Dedifferentiated amniotic fluid mesenchymal stem cell (primary cell): ENCODE measurements at regions not wholly inside any gene's neighbourhood (a gene's known extent, or its start where the extent isn't known, plus 50 kb on each side); places are given as distances from the start of the nearest gene placed in this dataset.
"Not testable (repeated sequence)": the region's sequence is repeated elsewhere in the genome, so short reads cannot be mapped to it uniquely, and the experiment has no call there.

Source experiments
- DNase-seq: peaks from one replicate; pipeline ENCODE4 v3.0.0-alpha.2; 2016; ENCODE audit errors: extremely low spot score

DNA sequence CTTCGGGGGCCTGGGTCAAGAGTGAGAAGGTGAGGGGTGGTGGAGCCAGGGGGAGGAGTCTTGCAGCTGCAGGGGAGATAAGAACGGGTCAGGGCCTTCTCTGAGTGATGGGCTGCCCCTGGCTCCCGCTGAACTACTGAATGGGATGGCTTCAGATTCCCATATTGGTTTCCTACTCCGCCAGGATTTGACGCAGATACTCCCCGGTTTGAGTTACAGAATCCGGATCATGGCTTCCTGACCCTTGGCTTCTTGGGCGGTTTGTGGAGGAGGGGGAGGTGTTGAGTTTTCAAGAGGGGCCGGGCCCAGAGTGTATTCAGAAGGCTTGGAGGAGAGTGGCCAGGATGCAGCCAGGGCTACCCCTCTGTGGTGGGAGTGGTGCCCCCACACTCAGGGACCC is 119.9 kb upstream of the ATP2B2 start:
- no peak for DNase-seq

- DNase-seq: no peak
Measured at GRCh38 chr3:10627884-10628572, 122.6 kb upstream of the ATP2B2 start.

GRCh38 chr3:10628891-10629670 is 123.7 kb upstream of the ATP2B2 start:
- no peak for DNase-seq

DNA sequence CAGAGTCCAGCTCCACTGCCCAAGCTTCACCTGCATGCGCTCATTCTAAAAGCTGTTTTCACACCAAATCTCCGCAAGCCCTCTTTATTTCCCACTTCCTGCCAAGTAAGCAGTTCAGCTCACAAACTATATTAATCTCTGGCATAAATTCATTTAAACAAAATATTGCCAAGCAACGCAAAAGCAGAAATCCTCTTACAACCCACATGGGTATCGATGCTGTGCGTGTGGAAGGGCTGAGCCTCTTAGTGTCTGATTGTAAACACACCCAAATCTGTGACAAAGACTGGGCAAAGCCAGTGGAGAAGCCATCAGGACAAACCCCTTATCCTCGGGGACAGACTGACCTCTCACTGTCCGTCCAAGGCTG is 124.3 kb upstream of the ATP2B2 start:
- DNase-seq: no peak

DNA sequence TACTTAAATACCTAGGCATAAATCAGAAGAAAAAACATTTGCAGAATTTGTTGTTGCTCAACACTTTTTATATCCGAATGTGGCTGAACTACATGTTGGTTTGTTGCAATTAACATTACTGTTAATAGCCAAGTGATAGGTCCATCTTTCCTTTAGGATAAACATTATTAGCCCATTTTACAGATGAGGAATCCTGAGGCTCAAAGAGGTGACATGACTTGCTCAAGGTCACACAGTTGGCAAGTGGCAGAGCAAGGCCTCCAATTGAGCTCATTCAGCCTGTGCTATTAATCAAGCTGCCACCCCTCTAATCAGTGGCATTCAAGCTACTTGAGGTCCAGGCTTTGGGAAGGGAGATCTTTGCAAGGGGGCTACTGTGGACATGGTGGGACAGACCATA is 125.8 kb upstream of the ATP2B2 start:
- no peak for DNase-seq

GRCh38 chr3:10632125-10632524 is 126.7 kb upstream of the ATP2B2 start:
- no peak for DNase-seq

DNA sequence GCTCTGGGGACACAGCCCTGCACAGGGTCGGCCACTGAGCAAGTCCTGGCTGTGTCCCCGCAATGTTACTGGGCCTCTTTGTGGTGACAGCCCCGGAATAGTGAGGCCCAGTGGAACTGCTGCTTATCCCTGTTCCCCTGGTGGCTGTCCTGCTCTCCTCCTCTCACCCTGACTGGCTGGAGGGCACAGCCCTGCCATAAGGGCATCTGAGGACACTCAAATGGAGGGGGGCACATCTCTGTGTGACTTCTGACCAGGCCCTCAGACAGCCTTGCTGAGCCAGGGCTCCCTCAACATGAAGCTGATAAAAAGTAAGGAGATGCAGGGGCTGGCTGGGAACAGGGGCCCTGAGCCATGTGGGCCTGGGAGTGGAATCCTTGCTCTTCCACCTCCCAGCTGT is 127.4 kb upstream of the ATP2B2 start:
- DNase-seq: no peak

GRCh38 chr3:10635446-10636076 is 130.2 kb upstream of the ATP2B2 start:
- DNase-seq: no peak

DNA sequence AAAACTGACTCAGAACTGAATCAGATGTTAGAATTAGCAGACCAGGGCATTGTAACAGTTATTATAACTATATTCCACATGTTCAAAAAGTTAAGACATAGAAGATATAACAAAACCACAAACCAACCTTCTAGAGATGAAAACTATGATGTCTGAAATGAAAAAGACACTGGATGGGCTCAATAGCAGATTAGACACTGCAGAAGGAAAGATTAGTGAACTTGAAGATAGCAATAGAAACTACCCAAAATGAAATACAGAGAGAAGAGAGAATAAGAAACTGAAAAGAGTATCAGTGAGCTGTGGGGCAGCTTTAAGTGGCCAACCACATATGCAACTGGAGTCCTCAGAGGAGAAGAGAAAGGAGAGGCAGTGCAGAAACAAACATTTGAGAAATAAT is 132.0 kb upstream of the ATP2B2 start:
- no peak for DNase-seq

GRCh38 chr3:10638466-10638865 is 133.1 kb upstream of the ATP2B2 start:
- no peak for DNase-seq

GRCh38 chr3:10641760-10642159 is 136.4 kb upstream of the ATP2B2 start:
- no peak for DNase-seq

- no peak for DNase-seq
Measured at GRCh38 chr3:10644189-10644588, 138.8 kb upstream of the ATP2B2 start.

- no peak for DNase-seq
Measured at GRCh38 chr3:10645800-10646199, 140.4 kb upstream of the ATP2B2 start.

DNA sequence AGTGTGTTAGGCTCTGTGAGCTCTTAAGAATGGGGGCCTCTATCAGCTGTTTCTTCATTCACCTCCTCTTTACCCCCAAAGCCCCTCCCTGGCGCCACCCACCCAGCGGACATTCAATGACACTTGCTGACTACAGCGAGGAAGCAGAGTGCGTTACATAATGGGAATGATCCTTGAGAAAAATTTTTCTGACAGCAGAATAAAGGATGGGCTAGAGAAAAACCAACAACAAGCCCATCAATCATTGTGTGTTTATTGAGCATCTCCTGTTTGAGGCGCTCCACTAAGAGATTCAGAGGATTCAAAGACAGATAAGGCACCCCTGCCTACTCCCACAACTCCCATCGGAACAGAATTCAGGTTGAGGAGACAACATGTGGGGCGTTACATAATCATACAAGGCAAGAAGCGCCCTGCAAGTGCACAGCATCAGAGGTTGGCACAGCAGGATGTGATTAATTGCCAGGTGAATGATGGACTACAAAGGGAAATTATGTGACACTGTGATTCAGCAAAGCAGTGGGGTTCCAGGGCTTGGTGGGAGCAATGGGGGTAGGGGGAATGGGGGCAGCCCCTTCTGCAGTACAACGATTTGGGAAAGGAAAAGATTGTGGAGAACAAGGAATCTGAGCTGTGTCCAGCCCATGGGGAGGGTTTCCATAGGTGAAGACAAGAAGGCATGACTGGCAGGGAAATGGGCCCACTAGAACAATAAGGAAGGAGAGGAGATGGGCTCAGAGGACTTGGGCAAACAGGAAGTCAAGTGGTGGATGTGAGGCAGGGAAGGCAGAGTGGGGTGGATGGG is 141.3 kb upstream of the ATP2B2 start:
- no peak for DNase-seq

GRCh38 chr3:10647376-10647775 is 142.0 kb upstream of the ATP2B2 start:
- no peak for DNase-seq

DNA sequence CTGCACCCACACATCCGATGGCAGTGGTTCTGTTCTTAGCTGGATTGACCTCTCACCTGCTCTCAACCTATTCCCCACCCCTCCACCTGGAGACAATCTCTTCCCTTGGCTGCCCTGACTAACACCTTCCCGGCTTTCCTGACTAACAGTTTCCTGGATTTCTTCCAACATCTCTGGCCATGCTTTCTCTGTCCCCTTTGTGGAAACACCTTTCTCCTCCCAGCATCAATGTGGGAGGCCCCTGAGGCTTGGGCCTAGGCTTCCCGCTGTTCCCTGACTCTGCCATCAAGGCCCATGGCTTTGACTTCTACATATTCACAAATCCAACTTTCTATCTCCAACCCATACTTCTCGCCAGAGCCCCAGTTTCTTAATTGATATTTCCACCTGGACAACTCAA is 142.8 kb upstream of the ATP2B2 start:
- no peak for DNase-seq

GRCh38 chr3:10649463-10649862 is 144.1 kb upstream of the ATP2B2 start:
- DNase-seq: not testable (repeated sequence)

DNA sequence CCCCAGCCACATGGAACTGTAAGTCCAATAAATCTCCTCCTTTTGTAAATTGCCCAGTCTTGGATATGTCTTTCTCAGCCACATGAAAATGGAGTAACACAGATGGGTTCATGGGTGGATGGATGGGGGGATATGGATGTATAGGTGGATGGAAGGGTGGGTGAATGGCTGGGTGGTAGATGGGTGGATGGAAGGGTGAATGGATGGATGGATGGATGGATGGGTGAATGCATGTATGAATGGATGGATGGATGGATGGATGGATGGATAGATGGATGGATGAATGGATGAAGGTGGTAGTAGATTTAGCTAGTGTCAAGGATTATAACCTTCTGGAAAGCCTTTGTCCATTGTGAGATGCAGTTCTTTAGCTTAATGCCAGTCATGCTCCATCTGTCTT is 146.1 kb upstream of the ATP2B2 start:
- DNase-seq: no peak

DNA sequence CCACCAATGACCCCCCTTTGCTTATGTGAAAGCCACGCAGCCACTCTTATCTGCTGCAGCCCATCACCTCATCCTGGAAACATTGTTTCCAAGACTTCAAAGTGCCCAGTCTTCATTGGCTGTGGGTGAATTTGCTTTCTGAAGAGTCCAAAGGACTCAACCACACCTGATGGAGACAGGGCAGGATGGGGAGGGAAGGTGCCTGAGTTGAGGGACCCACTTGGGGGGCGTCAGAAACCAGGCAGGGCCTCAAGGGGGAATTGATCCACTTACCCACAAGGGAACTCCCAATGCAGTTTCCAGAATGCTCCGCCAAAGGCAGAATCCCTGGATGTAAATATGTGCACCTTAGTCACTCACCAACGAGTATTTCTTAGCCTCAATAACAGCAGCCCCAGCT is 147.9 kb upstream of the ATP2B2 start:
- DNase-seq: no peak

- no peak for DNase-seq
Measured at GRCh38 chr3:10653866-10654611, 148.7 kb upstream of the ATP2B2 start.

GRCh38 chr3:10655105-10655504 is 149.7 kb upstream of the ATP2B2 start:
- DNase-seq: no peak

DNA sequence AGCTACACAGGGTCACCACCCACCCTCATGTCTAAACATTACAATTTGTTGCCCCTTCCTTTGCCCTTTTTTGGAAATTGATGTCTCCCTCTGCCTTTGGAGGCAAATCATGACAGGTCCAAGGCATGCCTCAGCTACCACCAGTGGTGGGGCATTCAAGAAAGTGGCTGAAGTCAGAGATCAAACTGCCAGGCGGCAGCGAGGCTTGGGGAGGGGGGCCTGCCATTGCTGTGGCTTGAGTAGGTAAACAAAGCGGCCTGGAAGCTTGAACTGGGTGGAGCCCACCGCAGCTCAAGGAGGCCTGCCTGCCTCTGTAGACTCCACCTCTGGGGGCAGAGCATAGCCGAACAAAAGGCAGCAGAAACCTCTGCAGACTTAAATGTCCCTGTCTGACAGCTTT is 152.0 kb upstream of the ATP2B2 start:
- DNase-seq: not testable (repeated sequence)
